ENCODE measurements at regions not wholly inside any gene's neighbourhood (a gene's known extent, or its start where the extent isn't known, plus 50 kb on each side); places are given as distances from the start of the nearest gene placed in this dataset.
"Not testable (repeated sequence)": the region's sequence is repeated elsewhere in the genome, so short reads cannot be mapped to it uniquely, and the experiment has no call there.

DNA sequence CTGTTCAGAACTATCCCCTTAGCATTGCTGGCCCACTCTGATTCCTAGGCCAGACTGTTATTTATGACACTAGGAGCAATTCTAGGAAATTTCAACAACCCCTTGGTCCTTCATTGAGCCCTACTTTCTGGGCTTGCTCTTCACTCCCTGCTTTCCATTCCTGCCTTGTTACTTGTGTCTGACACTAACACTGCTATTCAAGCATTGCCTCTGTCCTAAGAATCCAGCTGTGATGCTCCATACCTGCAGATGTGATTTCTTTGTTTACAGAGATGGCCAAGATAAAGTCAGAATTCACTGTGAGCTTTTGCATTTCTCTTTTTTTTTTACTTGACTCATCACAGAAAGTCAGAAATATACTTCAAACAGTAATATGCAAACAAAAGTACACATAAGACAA lies 377.2 kb upstream of the GOT2 start:
- Histone ChIP-seq H3K4me1 (no peaks in the 10 kb centered on the region), H3K27ac (replicated peaks in 1 of 4) (no peak overlapping the region), H3K27me3 (no peaks in the 10 kb centered on the region), H3K4me3 (no peak overlapping the region), H3K9me3 (no peaks in the 10 kb centered on the region), H3K36me3 (no peaks in the 10 kb centered on the region)
- intact Hi-C loops (cut with DNase I), result no loop called here
- no peak for DNase-seq (ENCODE audit: extremely low spot score)
- TF ChIP-seq EP300 (IDR thresholded peaks at IDR 0.05) (no peak), POLR2AphosphoS5 (IDR thresholded peaks at IDR 0.05) (no peak), POLR2A (IDR thresholded peaks at IDR 0.05; ENCODE audit: low read depth) (no peak)
- TF ChIP-seq, protein P1, sequence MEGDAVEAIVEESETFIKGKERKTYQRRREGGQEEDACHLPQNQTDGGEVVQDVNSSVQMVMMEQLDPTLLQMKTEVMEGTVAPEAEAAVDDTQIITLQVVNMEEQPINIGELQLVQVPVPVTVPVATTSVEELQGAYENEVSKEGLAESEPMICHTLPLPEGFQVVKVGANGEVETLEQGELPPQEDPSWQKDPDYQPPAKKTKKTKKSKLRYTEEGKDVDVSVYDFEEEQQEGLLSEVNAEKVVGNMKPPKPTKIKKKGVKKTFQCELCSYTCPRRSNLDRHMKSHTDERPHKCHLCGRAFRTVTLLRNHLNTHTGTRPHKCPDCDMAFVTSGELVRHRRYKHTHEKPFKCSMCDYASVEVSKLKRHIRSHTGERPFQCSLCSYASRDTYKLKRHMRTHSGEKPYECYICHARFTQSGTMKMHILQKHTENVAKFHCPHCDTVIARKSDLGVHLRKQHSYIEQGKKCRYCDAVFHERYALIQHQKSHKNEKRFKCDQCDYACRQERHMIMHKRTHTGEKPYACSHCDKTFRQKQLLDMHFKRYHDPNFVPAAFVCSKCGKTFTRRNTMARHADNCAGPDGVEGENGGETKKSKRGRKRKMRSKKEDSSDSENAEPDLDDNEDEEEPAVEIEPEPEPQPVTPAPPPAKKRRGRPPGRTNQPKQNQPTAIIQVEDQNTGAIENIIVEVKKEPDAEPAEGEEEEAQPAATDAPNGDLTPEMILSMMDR (IDR thresholded peaks at IDR 0.05), result no peak

DNA sequence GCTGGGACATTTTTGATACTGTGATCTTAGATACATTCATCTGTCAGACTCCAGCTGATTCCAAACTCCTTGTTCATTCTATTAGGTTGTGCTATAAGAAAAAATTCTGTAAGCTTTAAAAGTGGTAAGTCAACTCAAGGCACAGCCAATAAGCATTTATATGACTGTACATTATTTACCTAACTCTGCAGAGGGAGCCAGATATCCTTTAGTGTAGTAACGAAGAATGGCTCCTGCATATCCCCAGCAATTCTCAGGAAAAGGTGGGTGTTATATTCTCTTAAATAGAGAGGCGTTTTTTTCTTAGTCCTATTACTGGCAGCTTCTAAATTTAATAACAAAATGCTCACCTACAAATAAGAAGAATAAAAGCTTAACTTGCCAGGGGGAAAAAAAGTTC lies 374.3 kb upstream of the GOT2 start:
- Histone ChIP-seq H3K27ac (replicated peaks in 1 of 4) (no peak overlapping the region), H3K9me3 (no peaks in the 10 kb centered on the region), H3K4me1 (no peaks in the 10 kb centered on the region), H3K4me3 (no peak overlapping the region), H3K27me3 (no peaks in the 10 kb centered on the region), H3K36me3 (no peaks in the 10 kb centered on the region)
- DNase-seq (ENCODE audit: extremely low spot score), result no peak
- no peak for TF ChIP-seq EP300 (IDR thresholded peaks at IDR 0.05)
- TF ChIP-seq, protein P1 (IDR thresholded peaks at IDR 0.05), result no peak
- no peak for TF ChIP-seq POLR2A (IDR thresholded peaks at IDR 0.05; ENCODE audit: low read depth)
- TF ChIP-seq POLR2AphosphoS5 (IDR thresholded peaks at IDR 0.05), result no peak
- intact Hi-C loops (cut with DNase I), result no loop called here
- WGBS, result 58% methylated on average over 2 of the region's 2 CpGs

DNA sequence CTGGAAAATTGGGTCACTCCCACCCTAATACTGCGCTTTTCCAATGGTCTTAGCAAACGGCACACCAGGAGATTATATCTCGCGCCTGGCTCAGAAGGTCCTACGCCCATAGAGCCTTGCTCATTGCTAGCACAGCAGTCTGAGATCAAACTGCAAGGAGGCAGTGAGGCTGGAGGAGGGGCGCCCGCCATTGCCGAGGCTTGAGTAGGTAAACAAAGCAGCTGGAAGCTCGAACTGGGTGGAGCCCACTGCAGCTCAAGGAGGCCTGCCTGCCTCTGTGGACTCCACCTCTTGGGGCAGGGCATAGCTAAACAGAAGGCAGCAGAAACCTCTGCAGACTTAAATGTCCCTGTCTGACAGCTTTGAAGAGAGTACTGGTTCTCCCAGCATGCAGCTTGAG lies 362.6 kb upstream of the GOT2 start:
- 86% methylated on average over 9 of the region's 9 CpGs for WGBS
- intact Hi-C loops (cut with DNase I); H3K4me3 ChIP-seq; DNase-seq (ENCODE audit: extremely low spot score); H3K27ac ChIP-seq (replicated peaks in 1 of 4); H3K36me3 ChIP-seq; H3K9me3 ChIP-seq; H3K27me3 ChIP-seq; H3K4me1 ChIP-seq: not testable (repeated sequence)

DNA sequence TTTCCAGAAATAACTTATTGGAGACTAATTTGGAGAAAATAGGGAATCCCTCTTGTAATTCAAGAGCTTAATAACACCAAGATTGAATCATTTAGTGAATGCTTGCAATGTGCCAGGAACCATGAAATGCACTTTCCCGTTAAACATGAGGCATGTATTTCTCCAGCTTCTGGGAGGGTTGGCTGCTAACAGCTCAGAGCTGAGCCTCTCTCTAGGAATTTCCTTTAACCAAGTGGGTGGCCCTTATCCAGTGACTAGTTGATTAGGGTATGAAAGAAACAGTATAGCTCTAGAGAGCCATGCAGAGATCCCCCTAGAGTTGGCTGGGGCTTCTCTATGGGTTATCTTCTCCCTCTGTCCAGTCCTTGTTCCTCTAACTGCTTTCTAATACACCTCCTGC lies 356.4 kb upstream of the GOT2 start:
- WGBS, result 90% methylated on average over 1 of the region's 1 CpG
- Histone ChIP-seq H3K4me3 (no peak overlapping the region), H3K27ac (replicated peaks in 1 of 4) (no peak overlapping the region), H3K4me1 (no peaks in the 10 kb centered on the region), H3K36me3 (no peaks in the 10 kb centered on the region), H3K27me3 (no peaks in the 10 kb centered on the region), H3K9me3 (no peaks in the 10 kb centered on the region)
- no peak for TF ChIP-seq POLR2AphosphoS5 (IDR thresholded peaks at IDR 0.05)
- TF ChIP-seq POLR2A (IDR thresholded peaks at IDR 0.05; ENCODE audit: low read depth), result no peak
- TF ChIP-seq, protein P1 (IDR thresholded peaks at IDR 0.05), result no peak
- TF ChIP-seq EP300 (IDR thresholded peaks at IDR 0.05), result no peak
- intact Hi-C loops (cut with DNase I), result no loop called here
- DNase-seq (ENCODE audit: extremely low spot score), result no peak

DNA sequence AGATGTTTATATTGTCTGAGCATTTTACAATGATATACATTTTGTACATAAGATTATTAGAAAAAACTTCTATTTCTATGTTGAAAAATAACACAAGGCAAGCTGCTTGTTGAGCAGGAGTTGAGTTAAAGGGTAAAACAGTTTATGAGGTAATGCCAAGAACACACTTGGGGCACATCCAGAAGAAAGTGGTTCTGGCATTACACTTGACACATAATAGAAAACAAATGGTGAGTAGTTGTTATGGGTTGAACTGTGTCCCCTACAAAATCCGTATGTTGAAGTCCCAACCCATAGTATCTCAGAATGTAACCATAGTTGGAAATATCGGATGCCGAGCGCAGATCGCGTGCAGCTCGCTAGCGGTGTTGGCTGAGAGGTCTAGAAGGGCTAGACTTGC lies 354.3 kb upstream of the GOT2 start:
- H3K27ac ChIP-seq (replicated peaks in 1 of 4), result no peak overlapping the region
- DNase-seq (ENCODE audit: extremely low spot score), result no peak
- H3K4me1 ChIP-seq, result no peaks in the 10 kb centered on the region
- TF ChIP-seq EP300 (IDR thresholded peaks at IDR 0.05) (no peak), POLR2AphosphoS5 (IDR thresholded peaks at IDR 0.05) (no peak), POLR2A (IDR thresholded peaks at IDR 0.05; ENCODE audit: low read depth) (no peak)
- TF ChIP-seq, protein P1 (IDR thresholded peaks at IDR 0.05), result no peak
- H3K9me3 ChIP-seq, result no peaks in the 10 kb centered on the region
- H3K36me3 ChIP-seq, result no peaks in the 10 kb centered on the region
- H3K27me3 ChIP-seq, result no peaks in the 10 kb centered on the region
- 81% methylated on average over 8 of the region's 8 CpGs for WGBS
- no peak overlapping the region for H3K4me3 ChIP-seq
- intact Hi-C loops (cut with DNase I), result no loop called here
